NT2/D1 (cell line): ENCODE measurements at regions not wholly inside any gene's neighbourhood (a gene's known extent, or its start where the extent isn't known, plus 50 kb on each side); places are given as distances from the start of the nearest gene placed in this dataset.

Experiments used
- SUZ12 ChIP-seq: IDR thresholded peaks from 2 replicates; pipeline ENCODE4 v1.6.1; 2011; ENCODE audit not compliant: insufficient read length, insufficient read depth; ENCODE audit errors: extremely low read depth
- YY1 ChIP-seq: IDR thresholded peaks from 2 replicates; pipeline ENCODE4 v1.6.1; 2011; ENCODE audit not compliant: insufficient read length, insufficient read depth
- ZNF274 ChIP-seq: IDR thresholded peaks from 2 replicates; pipeline ENCODE4 v1.6.1; 2011; ENCODE audit warnings: mild to moderate bottlenecking, low read depth, low read length

DNA sequence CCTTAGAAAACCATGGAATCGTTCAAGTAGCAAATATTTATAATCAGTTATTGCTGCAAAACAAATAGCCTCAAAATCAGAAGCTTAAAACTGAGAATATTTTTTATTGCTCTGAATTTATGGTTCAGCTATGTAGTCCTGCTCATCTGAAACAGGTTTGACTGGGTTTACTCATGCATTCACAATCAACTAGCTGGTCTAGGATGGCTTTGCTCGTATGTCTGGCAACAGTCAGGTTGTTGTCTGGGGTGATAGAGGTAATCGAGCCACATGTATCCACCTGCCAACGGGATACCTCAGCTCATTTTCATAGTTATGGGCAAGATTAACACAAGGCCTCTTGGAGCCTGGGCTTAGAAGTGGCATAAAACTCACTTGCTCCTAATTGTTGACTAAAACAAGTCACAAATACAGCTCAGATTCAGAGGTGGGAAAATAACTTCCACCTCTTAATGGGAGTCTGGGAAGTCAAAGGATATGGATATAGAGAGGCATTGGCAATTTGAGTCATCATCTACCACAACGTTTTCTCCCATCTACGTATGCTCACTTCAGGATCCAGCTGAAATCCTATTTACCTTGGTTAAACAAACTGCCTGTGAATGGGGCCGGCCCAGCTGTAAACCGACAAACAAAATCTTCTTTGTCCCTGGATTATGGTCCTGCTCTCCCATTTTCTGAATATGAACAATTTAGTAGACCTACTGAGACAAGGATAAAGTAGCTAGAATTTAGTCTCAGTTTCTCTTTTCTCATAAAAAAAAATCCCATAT is 54.5 kb upstream of the TENT5A start:
- no peak for TF ChIP-seq SUZ12
- TF ChIP-seq YY1, result no peak
- TF ChIP-seq ZNF274, result no peak
